Lower leg skin (tissue), 4 donors: ENCODE measurements at regions not wholly inside any gene's neighbourhood (a gene's known extent, or its start where the extent isn't known, plus 50 kb on each side); places are given as distances from the start of the nearest gene placed in this dataset.

Experiments
- DNase-seq, 2 donors: peaks; one replicate each; pipeline ENCODE4 v3.0.0-alpha.2; 2019; ENCODE audit warnings: low spot score in 2 of 2
- H3K4me3 ChIP-seq: fragments of 200-600 bp; sonication (generic); 2 replicates; pipeline ENCODE4 v1.5.1; 2017; ENCODE audit warnings: mild to moderate bottlenecking, low read depth; ENCODE audit not compliant: poor library complexity, severe bottlenecking
- CTCF ChIP-seq, 3 donors: fragments of 450-650 bp; IDR thresholded peaks; one replicate each; pipeline ENCODE4 v1.5.1; 2016; ENCODE audit warnings: antibody characterized with exemption in 3 of 3, mild to moderate bottlenecking in 3 of 3, moderate library complexity in 2 of 3
- POLR2A ChIP-seq, 2 donors: fragments of 450-650 bp; IDR thresholded peaks; one replicate each; pipeline ENCODE4 v1.6.1; 2016 to 2017; ENCODE audit warnings: antibody characterized with exemption in 2 of 2, mild to moderate bottlenecking in 1 of 2, moderate library complexity in 1 of 2
- WGBS, 2 donors: methylation state at CpG; one replicate each; pipeline ENCODE4 v1.1.5; 2018; 5-methylcytosine and 5-hydroxymethylcytosine counted together
- intact Hi-C: fragments of 100-400 bp; cut with DNase I; formaldehyde crosslinking; loops from one replicate; pipeline ENCODE4 v1.15.0; 2023; ENCODE audit warnings: low total_unique reads

DNA sequence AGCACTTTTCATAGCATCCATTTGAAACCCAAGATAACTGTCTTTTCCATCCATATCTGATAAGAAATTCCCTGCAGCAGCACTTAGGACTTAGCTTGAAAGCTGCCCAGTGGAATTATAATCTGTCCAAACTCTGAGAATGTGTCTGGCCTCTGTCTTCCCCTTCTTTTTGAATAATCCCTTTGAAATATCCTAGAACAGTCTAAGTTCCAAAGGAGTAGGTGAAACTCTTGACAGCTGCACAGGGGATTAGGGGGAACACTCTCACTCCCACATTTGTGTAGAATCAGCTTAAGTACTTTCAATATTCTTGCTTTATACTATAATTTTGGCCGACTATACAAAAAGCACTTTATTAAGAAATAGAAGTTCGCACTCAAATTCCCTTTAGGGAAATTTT, 157.7 kb downstream of the PAPSS1 start:
- no peak overlapping the region for H3K4me3 ChIP-seq
- intact Hi-C loops = no loop called here
- no peak for TF ChIP-seq POLR2A (IDR thresholded peaks at IDR 0.05)
- TF ChIP-seq CTCF (IDR thresholded peaks at IDR 0.05) = no peak
- WGBS, 2 donors = 89 to 96% methylated on average over 2 of the region's 2 CpGs
- DNase-seq = no peak

DNA sequence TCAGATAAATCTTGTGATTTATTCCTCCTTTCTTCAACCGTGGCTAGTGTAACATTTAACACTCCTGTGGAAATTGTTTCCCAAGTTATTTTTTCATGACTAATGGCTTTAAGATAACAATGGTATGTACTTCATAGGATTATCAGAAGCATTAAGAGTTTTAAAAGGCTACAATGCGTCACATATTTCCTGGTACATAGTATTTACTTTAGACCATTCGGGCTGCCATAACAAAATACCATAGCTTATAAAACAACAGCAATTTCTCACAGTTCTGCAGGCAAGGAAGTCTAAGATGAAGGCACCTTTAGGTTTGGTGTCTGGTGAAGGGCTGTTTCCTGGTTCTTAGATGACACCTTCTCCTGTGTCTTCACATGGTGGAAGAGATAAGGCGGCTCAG, 158.6 kb downstream of the PAPSS1 start:
- intact Hi-C loops = no loop called here
- no peak for DNase-seq
- TF ChIP-seq CTCF (IDR thresholded peaks at IDR 0.05) (no peak), POLR2A (IDR thresholded peaks at IDR 0.05) (no peak)
- 90 to 93% methylated on average over 4 of the region's 4 CpGs for WGBS, 2 donors
- no peak overlapping the region for H3K4me3 ChIP-seq

DNA sequence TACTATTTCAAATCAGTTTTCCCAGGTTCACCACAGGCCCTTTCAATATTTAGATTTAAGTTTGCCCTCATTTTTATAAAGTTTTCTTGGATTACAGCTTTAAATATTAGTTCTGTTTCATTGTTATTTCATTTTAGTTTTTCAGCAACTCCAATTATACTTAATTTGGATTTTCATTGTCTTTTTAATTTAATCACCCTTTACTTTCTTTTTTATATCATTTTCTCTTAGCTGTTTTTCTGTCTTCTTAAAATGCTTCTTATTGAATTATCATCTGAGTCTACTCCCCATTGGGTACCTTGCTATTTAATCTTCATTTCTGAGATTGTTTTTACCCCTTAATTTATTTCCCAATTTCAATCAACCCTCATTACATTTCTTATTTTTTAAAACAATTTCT, 160.4 kb downstream of the PAPSS1 start:
- H3K4me3 ChIP-seq = no peak overlapping the region
- DNase-seq = no peak
- no peak for TF ChIP-seq POLR2A (IDR thresholded peaks at IDR 0.05)
- no peak for TF ChIP-seq CTCF (IDR thresholded peaks at IDR 0.05)
- intact Hi-C loops = no loop called here

DNA sequence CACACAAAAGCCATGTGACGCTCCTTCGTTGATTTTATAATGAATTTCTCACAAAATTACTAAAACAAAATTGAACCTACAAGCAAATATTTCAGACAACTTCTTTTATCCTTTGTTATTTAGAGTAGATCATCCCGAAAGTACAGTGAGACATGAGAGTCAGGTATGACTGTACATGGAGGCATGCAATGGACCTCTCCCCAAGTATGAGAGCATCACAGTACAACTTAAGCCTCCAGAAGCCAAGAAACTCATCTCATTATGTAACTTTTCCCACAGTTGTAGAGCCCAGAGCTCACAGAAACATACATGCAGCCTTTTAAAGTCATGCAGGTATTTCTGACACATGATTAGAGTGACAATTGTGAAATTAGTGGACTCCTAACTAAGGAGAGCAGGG, 167.7 kb downstream of the PAPSS1 start:
- 85 to 92% methylated on average over 3 of the region's 3 CpGs for WGBS, 2 donors
- no peak overlapping the region for H3K4me3 ChIP-seq
- no peak for DNase-seq
- intact Hi-C loops = no loop called here
- TF ChIP-seq CTCF (IDR thresholded peaks at IDR 0.05) = no peak

- H3K4me3 ChIP-seq = no peak overlapping the region
- 50 to 52% methylated on average over 7 of the region's 7 CpGs for WGBS, 2 donors
- TF ChIP-seq POLR2A (IDR thresholded peaks at IDR 0.05) (no peak), CTCF (IDR thresholded peaks at IDR 0.05) (no peak)
- no peak for DNase-seq
- intact Hi-C loops = no loop called here
These were observed 171.7 kb downstream of the PAPSS1 start for GRCh38 chr4:107548211-107548905.

GRCh38 chr4:107546638-107547037, 173.4 kb downstream of the PAPSS1 start:
- intact Hi-C loops = no loop called here
- TF ChIP-seq CTCF (IDR thresholded peaks at IDR 0.05) (no peak), POLR2A (IDR thresholded peaks at IDR 0.05) (no peak)
- WGBS, 2 donors = 65 to 68% methylated on average over 2 of the region's 2 CpGs

More at GRCh38 chr4:107546638-107547037, 173.4 kb downstream of the PAPSS1 start:
- DNase-seq = no peak
- no peak overlapping the region for H3K4me3 ChIP-seq
